Stimulated activated naive CD8-positive, alpha-beta T cell treated with anti-CD3 and anti-CD28 coated beads, Interleukin-15, Interleukin-2, amounts not matched to agents 100 U/mL and 50 U/mL, for 24 hours (primary cell): ENCODE measurements at regions not wholly inside any gene's neighbourhood (a gene's known extent, or its start where the extent isn't known, plus 50 kb on each side); places are given as distances from the start of the nearest gene placed in this dataset.
"Not testable (repeated sequence)": the region's sequence is repeated elsewhere in the genome, so short reads cannot be mapped to it uniquely, and the experiment has no call there.

ENCODE experiments used
- ATAC-seq: fragments of 150-1000 bp; cut with Tn5 transposase; one replicate; pipeline ENCODE4 v1.10.0; 2021
- DNase-seq: peaks from one replicate; pipeline ENCODE4 v3.0.0; 2021

DNA sequence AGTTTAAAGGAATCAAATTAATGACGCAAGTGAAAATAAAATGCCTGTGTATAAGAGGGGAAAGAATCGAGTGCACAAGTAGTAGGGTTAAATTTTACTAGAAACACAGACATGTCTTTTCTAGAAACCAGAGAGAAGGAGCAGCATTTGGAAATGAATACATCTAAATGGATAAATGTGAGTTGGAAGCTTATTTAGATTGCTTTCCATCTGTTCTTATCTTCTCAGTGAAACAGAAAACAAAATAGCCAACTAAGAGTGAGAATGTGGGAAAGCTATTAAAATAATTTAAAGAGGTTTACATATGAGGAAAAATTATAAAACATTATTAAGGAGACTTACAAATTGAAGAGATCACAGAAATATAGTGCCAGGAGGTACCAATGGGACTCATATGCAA, 1818.9 kb upstream of the FLRT2 start:
- no peak for DNase-seq
- ATAC-seq: no peak

GRCh38 chr14:83712418-83713129, 1817.4 kb upstream of the FLRT2 start:
- ATAC-seq: no peak
- DNase-seq: no peak

DNA sequence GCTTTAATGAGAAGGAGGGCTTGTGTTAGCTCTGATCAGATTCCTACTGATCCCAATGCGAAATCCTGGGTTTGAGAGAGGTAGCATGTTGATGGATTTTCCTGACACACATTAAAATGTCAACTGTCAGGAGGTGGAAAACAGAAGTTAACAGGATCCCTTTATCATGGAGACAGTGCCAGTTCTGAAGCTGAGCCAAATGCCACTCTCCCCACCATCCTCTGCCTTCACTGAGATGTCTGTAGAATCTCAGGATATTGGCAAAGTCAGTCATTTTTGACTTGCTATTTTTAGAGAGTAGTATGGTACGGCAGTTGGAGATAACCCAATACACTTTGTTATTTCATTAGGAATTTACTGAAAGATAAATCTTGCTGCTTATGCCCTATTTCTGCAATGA, 1816.2 kb upstream of the FLRT2 start:
- DNase-seq: no peak
- no peak for ATAC-seq

DNA sequence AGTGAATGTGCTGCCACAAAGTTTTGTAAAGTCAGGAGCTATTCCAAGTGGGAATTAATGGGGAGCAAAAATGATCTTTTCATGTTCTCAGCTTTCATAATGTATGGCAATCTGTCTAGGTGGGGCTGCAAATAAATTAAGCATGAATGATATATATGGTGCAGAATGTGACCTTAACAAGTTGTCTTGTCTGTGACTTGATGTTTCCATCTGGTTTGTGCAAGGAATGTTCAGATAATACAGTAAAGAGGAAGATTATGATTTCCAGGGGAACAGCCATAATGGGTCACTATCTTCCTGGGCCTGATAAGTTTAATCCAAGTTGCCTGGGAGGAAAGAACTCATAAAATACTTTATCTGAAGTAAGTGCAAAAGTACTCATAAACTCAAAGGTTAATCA, 1815.8 kb upstream of the FLRT2 start:
- no peak for ATAC-seq

GRCh38 chr14:83719435-83719834, 1810.5 kb upstream of the FLRT2 start:
- ATAC-seq, DNase-seq: not testable (repeated sequence)

More for the DNA sequence above, 1815.8 kb upstream of the FLRT2 start:
- no peak for DNase-seq

GRCh38 chr14:83733670-83734069, 1796.3 kb upstream of the FLRT2 start:
- DNase-seq (no peak), ATAC-seq (no peak)

- ATAC-seq (no peak), DNase-seq (no peak)
Observed at GRCh38 chr14:83734431-83734830, 1795.5 kb upstream of the FLRT2 start.

DNA sequence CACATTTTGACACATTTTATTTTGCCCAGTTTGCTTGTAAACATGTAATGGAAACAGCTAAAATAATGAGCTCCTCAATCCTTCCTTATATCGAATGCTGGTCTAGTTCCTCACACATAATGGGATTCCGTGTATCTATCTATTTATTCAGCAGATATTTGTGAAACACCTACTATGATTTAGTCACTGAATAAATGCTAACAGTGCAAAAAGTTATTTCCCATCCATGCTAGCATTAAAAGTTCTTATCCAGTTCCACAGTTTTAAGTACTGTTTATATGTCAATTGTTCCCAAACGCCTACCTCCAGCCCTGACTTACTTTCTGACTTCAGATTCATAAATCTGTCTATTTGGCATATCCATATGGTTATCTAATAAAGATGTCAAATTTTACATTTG, 1788.7 kb upstream of the FLRT2 start:
- DNase-seq (no peak), ATAC-seq (no peak)

- DNase-seq (no peak), ATAC-seq (no peak)
Observed at GRCh38 chr14:83744224-83744623, 1785.7 kb upstream of the FLRT2 start.

GRCh38 chr14:83744891-83745290, 1785.1 kb upstream of the FLRT2 start:
- ATAC-seq: no peak
- DNase-seq: no peak

DNA sequence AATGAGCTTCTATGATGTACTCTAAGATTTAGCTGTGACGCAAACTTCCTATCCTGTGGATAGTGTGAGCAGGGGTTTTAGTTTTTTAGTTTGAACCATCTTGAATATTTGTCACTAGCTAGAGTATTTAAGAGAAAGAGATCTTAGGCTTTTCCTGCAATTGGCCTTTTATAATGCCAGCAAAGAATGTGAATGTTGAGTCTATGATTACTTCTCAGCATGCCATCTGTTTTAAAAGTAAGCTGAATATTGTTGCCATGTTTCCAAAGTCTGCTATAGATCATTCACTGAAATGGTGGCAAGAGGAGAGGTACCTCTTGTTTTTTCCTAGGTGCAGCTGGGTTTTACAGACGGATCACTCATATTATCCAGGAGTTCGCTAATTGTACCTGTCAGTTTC, 1783.6 kb upstream of the FLRT2 start:
- DNase-seq (no peak), ATAC-seq (no peak)

DNA sequence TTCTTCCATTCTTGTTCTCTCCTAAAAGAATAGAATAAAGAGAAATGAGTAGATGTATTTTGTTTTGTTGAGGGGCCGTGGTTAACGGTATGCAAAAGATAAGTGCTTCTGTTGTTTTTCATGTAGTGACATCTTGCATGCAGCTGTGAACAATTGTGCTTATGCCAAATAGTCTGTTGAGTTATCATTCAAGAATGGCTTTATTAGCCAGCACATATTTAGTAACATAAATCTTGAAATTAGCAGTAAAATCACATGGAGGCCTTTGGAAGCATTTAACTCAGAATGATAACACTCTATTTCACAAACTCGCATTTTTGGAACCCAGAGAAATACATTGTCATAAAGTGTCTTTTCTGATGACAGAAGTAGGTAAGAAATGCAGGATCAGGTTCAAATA, 1772.0 kb upstream of the FLRT2 start:
- no peak for ATAC-seq

GRCh38 chr14:83764656-83765599, 1765.0 kb upstream of the FLRT2 start:
- ATAC-seq: no peak
- DNase-seq: no peak

More for the DNA sequence above, 1772.0 kb upstream of the FLRT2 start:
- DNase-seq: no peak

- DNase-seq: no peak
- ATAC-seq: no peak
Observed at GRCh38 chr14:83777516-83777915, 1752.4 kb upstream of the FLRT2 start.

GRCh38 chr14:83779266-83779665, 1750.7 kb upstream of the FLRT2 start:
- no peak for DNase-seq
- ATAC-seq: no peak

DNA sequence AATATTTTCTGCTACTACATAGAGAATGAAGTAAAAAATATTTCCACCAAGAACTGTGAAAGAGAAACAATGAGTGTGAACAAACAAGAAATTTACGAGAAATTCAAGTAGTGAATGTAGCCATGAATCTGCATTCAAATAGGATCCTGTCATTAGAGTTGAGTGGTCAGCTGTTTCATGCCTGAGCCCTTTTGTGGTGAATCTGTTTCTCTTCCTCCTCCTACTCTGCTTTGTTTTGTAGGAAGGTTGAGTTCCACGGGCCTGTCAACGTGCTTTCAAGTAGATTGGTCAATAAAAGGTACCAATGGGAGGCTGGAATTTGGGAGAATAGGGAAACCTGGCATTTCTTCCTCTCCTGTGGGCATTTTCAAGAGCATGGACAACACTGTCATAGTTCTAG, 1749.6 kb upstream of the FLRT2 start:
- no peak for ATAC-seq
- DNase-seq: no peak

- ATAC-seq (no peak), DNase-seq (no peak)
Observed at GRCh38 chr14:83798421-83798820, 1731.5 kb upstream of the FLRT2 start.

GRCh38 chr14:83799233-83799632, 1730.7 kb upstream of the FLRT2 start:
- no peak for DNase-seq
- ATAC-seq: no peak

DNA sequence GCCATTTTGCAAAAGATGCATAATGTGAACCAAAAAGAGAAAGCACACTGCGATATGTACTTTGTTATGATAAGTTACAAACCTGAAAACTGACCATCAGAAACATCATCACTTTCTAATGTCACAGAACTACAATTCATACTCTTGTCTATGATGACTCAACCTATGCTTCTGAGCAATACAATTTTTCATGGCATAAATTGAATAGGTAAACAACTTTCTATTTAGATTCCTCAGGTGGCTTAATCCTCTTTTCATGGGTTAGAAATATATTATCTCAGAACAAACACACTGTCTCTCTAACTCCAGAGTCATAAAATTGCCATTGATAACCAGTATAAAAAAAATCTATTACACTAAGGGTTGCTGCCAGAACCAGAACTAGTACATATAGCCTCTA, 1715.0 kb upstream of the FLRT2 start:
- ATAC-seq (no peak), DNase-seq (no peak)

DNA sequence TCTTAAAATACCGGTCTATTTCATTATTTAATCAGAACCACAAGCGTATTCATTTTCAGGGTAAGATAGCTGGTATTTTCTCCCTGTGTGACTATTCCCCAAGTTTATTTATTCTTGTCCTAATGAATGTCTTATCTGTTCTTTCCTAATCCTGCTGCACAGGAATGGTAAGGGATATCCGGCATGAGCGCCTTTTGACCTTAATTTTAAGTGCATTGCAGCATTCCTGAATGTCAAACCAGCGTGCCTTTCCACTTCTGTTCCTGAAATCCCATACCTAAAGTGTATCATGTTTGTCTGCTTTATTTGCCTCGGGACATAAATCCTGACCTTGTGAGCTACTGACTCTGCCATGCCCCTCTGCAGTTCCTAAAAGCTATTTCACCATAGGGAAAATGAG, 1713.2 kb upstream of the FLRT2 start:
- no peak for ATAC-seq
- no peak for DNase-seq

DNA sequence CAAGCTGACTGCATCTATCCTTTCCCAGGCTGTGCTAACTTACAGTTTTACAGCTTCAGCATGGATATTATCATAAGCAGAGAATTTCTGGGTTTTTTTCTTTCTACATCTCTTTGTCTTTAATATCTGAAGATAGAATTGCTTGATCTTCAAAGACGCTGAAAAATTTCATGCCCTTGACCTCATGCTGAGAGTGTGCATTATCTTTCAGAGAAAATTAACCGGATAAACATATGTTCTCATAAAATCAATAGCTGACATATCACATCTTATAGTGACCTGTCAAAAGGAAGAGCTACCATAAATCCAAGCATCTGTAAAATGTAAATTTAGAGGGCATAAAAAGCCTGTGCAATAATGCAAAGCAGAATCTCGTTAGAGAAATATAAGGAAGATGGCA, 1704.1 kb upstream of the FLRT2 start:
- ATAC-seq (no peak), DNase-seq (no peak)

DNA sequence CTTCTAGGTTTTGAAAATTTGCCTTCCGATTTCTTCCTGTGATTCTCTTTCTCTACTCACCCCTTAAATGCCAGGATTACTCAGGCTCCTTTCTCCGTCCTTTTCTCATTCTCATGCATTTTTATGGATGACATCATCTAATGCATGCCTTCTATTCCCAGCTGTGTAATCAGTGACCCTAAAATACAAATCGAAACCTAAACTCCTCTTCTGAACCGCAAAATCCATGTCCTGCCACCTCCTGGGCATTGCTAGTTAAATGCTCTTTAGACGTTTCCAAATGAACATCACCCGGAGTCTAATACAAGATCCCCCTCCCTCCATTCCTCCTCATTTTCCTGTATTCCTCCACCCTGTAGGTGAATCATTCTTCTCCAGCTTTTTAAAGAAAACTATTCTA, 1703.1 kb upstream of the FLRT2 start:
- no peak for ATAC-seq
- no peak for DNase-seq

GRCh38 chr14:83827383-83827782, 1702.6 kb upstream of the FLRT2 start:
- DNase-seq: no peak
- no peak for ATAC-seq

DNA sequence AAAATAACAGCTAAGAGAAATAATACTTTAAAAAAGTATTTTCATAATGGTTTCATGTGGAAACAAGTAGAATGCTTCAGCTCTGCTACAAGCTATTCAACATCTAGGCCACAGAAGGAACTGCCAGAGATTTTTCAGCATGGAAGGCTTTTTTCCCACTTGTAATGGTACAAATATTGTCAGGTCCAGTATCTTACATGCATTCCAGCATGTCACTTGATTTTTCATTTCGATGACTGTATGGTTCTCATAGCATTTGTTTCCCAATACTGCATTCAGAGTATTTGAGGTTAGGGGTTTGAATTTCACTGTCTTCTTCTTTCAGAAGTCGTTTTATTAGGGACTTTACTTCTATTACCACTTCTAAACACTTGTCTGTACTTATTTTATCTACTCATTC, 1701.5 kb upstream of the FLRT2 start:
- DNase-seq (no peak), ATAC-seq (no peak)
